Prostate gland (tissue), 2 donors: ENCODE measurements at regions not wholly inside any gene's neighbourhood (a gene's known extent, or its start where the extent isn't known, plus 50 kb on each side); places are given as distances from the start of the nearest gene placed in this dataset.

ENCODE experiments used
- CTCF ChIP-seq, 4 experiments: fragments of 200-600 bp in 2 of 4; fragments of 450-650 bp in 2 of 4; sonication (generic) in 2 of 4; IDR thresholded peaks; 1 replicate in 3 of 4; 2 replicates in 1 of 4; pipeline ENCODE4 v1.5.1; 2016 to 2019; ENCODE audit warnings: antibody characterized with exemption in 4 of 4, mild to moderate bottlenecking in 2 of 4, moderate library complexity in 2 of 4
- POLR2AphosphoS5 ChIP-seq: sonication (generic); formaldehyde crosslinking; IDR thresholded peaks from one replicate; pipeline ENCODE4 v1.6.1; 2017; ENCODE audit warnings: antibody characterized with exemption

- no peak for TF ChIP-seq CTCF (IDR thresholded peaks at IDR 0.05)
- no peak for TF ChIP-seq POLR2AphosphoS5
Observed at GRCh38 chr6:82617648-82618047, 254.0 kb downstream of the TPBG start.
